Neutrophil (primary cell): ENCODE measurements at regions not wholly inside any gene's neighbourhood (a gene's known extent, or its start where the extent isn't known, plus 50 kb on each side); places are given as distances from the start of the nearest gene placed in this dataset.

ENCODE experiments used
- H3K27ac ChIP-seq: fragments of 200-600 bp; sonication (generic); 2 replicates; pipeline ENCODE4 v1.5.1; 2016; ENCODE audit warnings: mild to moderate bottlenecking, moderate library complexity
- H3K27me3 ChIP-seq: fragments of 200-600 bp; sonication (generic); 2 replicates; pipeline ENCODE4 v1.6.0; 2016; ENCODE audit warnings: mild to moderate bottlenecking
- H3K36me3 ChIP-seq: fragments of 200-600 bp; sonication (generic); 2 replicates; pipeline ENCODE4 v1.5.1; 2017
- H3K4me1 ChIP-seq, 2 experiments: fragments of 200-600 bp in 1 of 2; sonication (generic) in 1 of 2; 1 replicate in 1 of 2; 2 replicates in 1 of 2; pipeline versions ENCODE4 v1.5.1 to v1.6.1; 2013 to 2016; ENCODE audit warnings: low read depth in 1 of 2, low read length in 1 of 2, mild to moderate bottlenecking in 1 of 2, moderate library complexity in 1 of 2; ENCODE audit not compliant: control insufficient read depth in 1 of 2, insufficient read depth in 1 of 2
- H3K4me3 ChIP-seq, 2 experiments: fragments of 200-600 bp in 1 of 2; sonication (generic) in 1 of 2; 1 replicate in 1 of 2; 2 replicates in 1 of 2; pipeline ENCODE4 v1.5.1; 2013 to 2016; ENCODE audit warnings: low read depth in 1 of 2, low read length in 1 of 2, mild to moderate bottlenecking in 1 of 2, moderate library complexity in 1 of 2
- H3K9me3 ChIP-seq: fragments of 200-600 bp; sonication (generic); 2 replicates; pipeline ENCODE4 v1.5.1; 2016
- CTCF ChIP-seq: fragments of 200-600 bp; sonication (generic); IDR thresholded peaks from 2 replicates; pipeline ENCODE4 v1.5.1; 2016; ENCODE audit warnings: antibody characterized with exemption

DNA sequence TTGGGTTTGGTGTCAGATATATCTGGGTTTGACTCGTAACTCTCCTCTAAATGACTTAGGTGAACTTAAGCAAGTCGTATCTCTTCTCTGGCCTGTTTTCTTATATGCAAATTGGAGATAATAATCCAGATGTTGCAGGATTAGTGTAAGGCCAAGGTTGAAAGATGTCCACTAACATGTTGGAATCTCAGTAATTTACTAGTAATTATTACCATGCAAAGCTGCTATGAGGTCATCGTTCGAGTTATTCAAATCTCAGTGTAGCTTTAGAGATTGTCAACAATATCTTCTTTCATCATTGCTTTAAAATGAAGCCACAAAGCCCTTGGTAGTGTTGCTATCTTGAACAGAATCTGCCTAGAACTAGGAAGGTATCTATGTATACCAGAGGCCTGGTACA lies 437.7 kb upstream of the KLF4 start:
- Histone ChIP-seq H3K4me3 (no peak overlapping the region), H3K36me3 (no peaks in the 10 kb centered on the region), H3K27ac (peak overlapping the region; percentile 24), H3K27me3 (no peaks in the 10 kb centered on the region), H3K9me3 (no peaks in the 10 kb centered on the region), H3K4me1 (peaks cover 21 to 25% of the 10 kb centered on the region in 2 experiments)
- no peak for TF ChIP-seq CTCF

GRCh38 chr9:107925749-107926297 lies 436.3 kb upstream of the KLF4 start:
- Histone ChIP-seq H3K9me3 (no peaks in the 10 kb centered on the region), H3K27me3 (no peaks in the 10 kb centered on the region), H3K4me1 (peaks cover 21 to 25% of the 10 kb centered on the region in 2 experiments), H3K36me3 (no peaks in the 10 kb centered on the region), H3K27ac (no peak overlapping the region), H3K4me3 (no peak overlapping the region)
- no peak for TF ChIP-seq CTCF

GRCh38 chr9:107922260-107922659 lies 432.7 kb upstream of the KLF4 start:
- Histone ChIP-seq H3K27ac (no peak overlapping the region), H3K4me3 (no peak overlapping the region), H3K27me3 (no peaks in the 10 kb centered on the region), H3K9me3 (no peaks in the 10 kb centered on the region), H3K36me3 (no peaks in the 10 kb centered on the region), H3K4me1 (peaks cover 7 to 8% of the 10 kb centered on the region in 2 experiments)
- no peak for TF ChIP-seq CTCF

- no peaks in the 10 kb centered on the region for H3K9me3 ChIP-seq
- H3K36me3 ChIP-seq = no peaks in the 10 kb centered on the region
- H3K4me1 ChIP-seq = no peaks in the 10 kb centered on the region
- H3K27ac ChIP-seq = no peak overlapping the region
- no peak for TF ChIP-seq CTCF
- no peak overlapping the region for H3K4me3 ChIP-seq
- no peaks in the 10 kb centered on the region for H3K27me3 ChIP-seq
Observed at GRCh38 chr9:107919263-107919662, 429.7 kb upstream of the KLF4 start.

DNA sequence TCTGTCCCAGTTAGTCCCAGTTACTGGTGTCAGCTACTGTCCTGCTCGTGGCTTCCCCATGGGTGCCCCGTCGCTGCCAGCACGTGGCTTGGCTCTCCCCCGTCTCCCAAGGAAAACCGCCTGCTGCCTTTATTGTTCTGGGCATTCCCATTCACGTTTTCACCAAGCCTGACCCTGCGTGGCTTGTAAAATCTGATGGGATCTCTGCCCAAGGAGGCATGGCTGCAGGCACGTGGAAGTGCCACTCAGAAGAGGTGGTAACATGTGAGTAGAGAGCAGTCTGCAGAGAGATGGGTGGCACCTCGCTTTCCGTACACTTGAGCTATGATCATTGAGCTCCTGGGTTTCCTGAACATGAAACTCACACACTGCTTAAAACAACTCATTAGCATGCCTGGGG lies 429.2 kb upstream of the KLF4 start:
- H3K27ac ChIP-seq = no peak overlapping the region
- TF ChIP-seq CTCF = no peak
- H3K4me3 ChIP-seq = no peak overlapping the region
- H3K9me3 ChIP-seq = no peaks in the 10 kb centered on the region
- H3K27me3 ChIP-seq = no peaks in the 10 kb centered on the region
- no peaks in the 10 kb centered on the region for H3K4me1 ChIP-seq
- H3K36me3 ChIP-seq = no peaks in the 10 kb centered on the region

- no peak for TF ChIP-seq CTCF
- no peaks in the 10 kb centered on the region for H3K36me3 ChIP-seq
- no peak overlapping the region for H3K27ac ChIP-seq
- H3K4me1 ChIP-seq = no peaks in the 10 kb centered on the region
- H3K4me3 ChIP-seq = no peak overlapping the region
- no peaks in the 10 kb centered on the region for H3K27me3 ChIP-seq
- no peaks in the 10 kb centered on the region for H3K9me3 ChIP-seq
Observed at GRCh38 chr9:107914151-107914550, 424.6 kb upstream of the KLF4 start.
